Adrenal gland (tissue), 9 donors: ENCODE measurements at regions not wholly inside any gene's neighbourhood (a gene's known extent, or its start where the extent isn't known, plus 50 kb on each side); places are given as distances from the start of the nearest gene placed in this dataset.

ENCODE experiments used
- DNase-seq, 7 donors: peaks; one replicate each; pipeline ENCODE4 v3.0.0-alpha.2; 2019 to 2020
- H3K27ac ChIP-seq, 5 donors: fragments of 200-600 bp; sonication (generic) in 4 of 5; 1 replicate in 3 of 5; 2 replicates in 2 of 5; pipeline versions ENCODE4 v1.5.1 to v1.8.0; 2016 to 2020; ENCODE audit warnings: mild to moderate bottlenecking in 1 of 5
- H3K27me3 ChIP-seq: fragments of 200-600 bp; 2 replicates; pipeline ENCODE4 v1.8.0; 2021
- H3K36me3 ChIP-seq, 2 donors: fragments of 200-600 bp; replicated peaks in 1 of 2; 1 replicate in 1 of 2; 2 replicates in 1 of 2; pipeline versions ENCODE4 v1.5.1 to v1.8.0; 2018 to 2022
- H3K4me1 ChIP-seq, 2 donors: fragments of 200-600 bp; replicated peaks in 1 of 2; 1 replicate in 1 of 2; 2 replicates in 1 of 2; pipeline versions ENCODE4 v1.5.1 to v1.8.0; 2018 to 2021
- H3K4me3 ChIP-seq, 4 donors: fragments of 200-600 bp; sonication (generic) in 3 of 4; one replicate each; pipeline ENCODE4 v1.5.1; 2016 to 2018
- H3K9me3 ChIP-seq, 3 donors: fragments of 200-600 bp; sonication (generic) in 1 of 3; replicated peaks in 1 of 3; 1 replicate in 2 of 3; 2 replicates in 1 of 3; pipeline versions ENCODE4 v1.5.1 to v1.8.0; 2016 to 2021
- CTCF ChIP-seq, 6 experiments: fragments of 450-650 bp in 4 of 6; fragments of 200-600 bp in 2 of 6; sonication (generic) in 1 of 6; IDR thresholded peaks; 1 replicate in 5 of 6; 2 replicates in 1 of 6; pipeline versions ENCODE4 v1.5.1 to v1.8.0; 2016 to 2021; ENCODE audit warnings: antibody characterized with exemption in 6 of 6, mild to moderate bottlenecking in 2 of 6, moderate library complexity in 1 of 6
- POLR2A ChIP-seq, 2 donors: fragments of 450-650 bp; IDR thresholded peaks; one replicate each; pipeline ENCODE4 v1.6.1; 2017; ENCODE audit warnings: antibody characterized with exemption in 2 of 2, mild to moderate bottlenecking in 2 of 2, moderate library complexity in 1 of 2
- WGBS, 4 donors: extraction: QIAGEN DNeasy Blood & Tissue Kit in 2 of 4; methylation state at CpG; one replicate each; pipeline versions ENCODE4 v1.1.5 to v1.1.7; 2013 to 2017; 5-methylcytosine and 5-hydroxymethylcytosine counted together
- intact Hi-C, 2 donors: fragments of 100-400 bp; cut with DNase I; formaldehyde crosslinking; loops; one replicate each; pipeline versions ENCODE4 v1.14.1 to v1.15.0; 2022 to 2023
- donor health status: healthy with polysubstance abuse.
- donor health status: Bipolar disorder and iron deficiency.
- donor health status: DM: yes; HTN: yes; CAD: no.
- donor health status: DM: no; HTN: no; CAD: no.
- donor health status: DM: no; HTN: no; CAD: no.

- 57 to 77% (median 63%) methylated on average over 3 of the region's 3 CpGs for WGBS, 4 donors
- Histone ChIP-seq H3K36me3 (no peaks in the 10 kb centered on the region), H3K4me3 (no peak overlapping the region), H3K27ac (no peak overlapping the region), H3K4me1 (no peaks in the 10 kb centered on the region), H3K9me3 (no peaks in the 10 kb centered on the region), H3K27me3 (no peaks in the 10 kb centered on the region)
- TF ChIP-seq CTCF (IDR thresholded peaks at IDR 0.05) (no peak), POLR2A (IDR thresholded peaks at IDR 0.05) (no peak)
- intact Hi-C loops, result no loop called here
- DNase-seq, result no peak
Measured at GRCh38 chr1:194809215-194809614, 1622.8 kb upstream of the B3GALT2 start.

- no peaks in the 10 kb centered on the region for H3K9me3 ChIP-seq
- 38 to 68% (median 52%) methylated on average over 1 of the region's 1 CpG for WGBS, 4 donors
Measured at GRCh38 chr1:194807530-194808220, 1621.3 kb upstream of the B3GALT2 start.

GRCh38 chr1:194802572-194802971, 1616.2 kb upstream of the B3GALT2 start:
- Histone ChIP-seq H3K27me3 (no peaks in the 10 kb centered on the region), H3K9me3 (no peaks in the 10 kb centered on the region), H3K4me3 (no peak overlapping the region), H3K27ac (no peak overlapping the region), H3K36me3 (no peaks in the 10 kb centered on the region), H3K4me1 (no peaks in the 10 kb centered on the region)
- WGBS, 4 donors, result 21 to 31% (median 30%) methylated on average over 3 of the region's 3 CpGs
- TF ChIP-seq POLR2A (IDR thresholded peaks at IDR 0.05), result no peak
- TF ChIP-seq CTCF (IDR thresholded peaks at IDR 0.05), result no peak
- intact Hi-C loops, result no loop called here
- no peak for DNase-seq

More at GRCh38 chr1:194807530-194808220, 1621.3 kb upstream of the B3GALT2 start:
- Histone ChIP-seq H3K27me3 (no peaks in the 10 kb centered on the region), H3K27ac (no peak overlapping the region), H3K4me3 (no peak overlapping the region), H3K36me3 (no peaks in the 10 kb centered on the region), H3K4me1 (no peaks in the 10 kb centered on the region)
- intact Hi-C loops, result no loop called here
- TF ChIP-seq CTCF (IDR thresholded peaks at IDR 0.05) (no peak), POLR2A (IDR thresholded peaks at IDR 0.05) (no peak)
- DNase-seq, result no peak

- TF ChIP-seq CTCF (IDR thresholded peaks at IDR 0.05), result no peak
- no peak for TF ChIP-seq POLR2A (IDR thresholded peaks at IDR 0.05)
- intact Hi-C loops, result no loop called here
- Histone ChIP-seq H3K27ac (no peak overlapping the region), H3K36me3 (no peaks in the 10 kb centered on the region), H3K4me3 (no peak overlapping the region), H3K27me3 (no peaks in the 10 kb centered on the region), H3K9me3 (no peaks in the 10 kb centered on the region), H3K4me1 (no peaks in the 10 kb centered on the region)
- no peak for DNase-seq
- 69 to 76% (median 71%) methylated on average over 4 of the region's 4 CpGs for WGBS, 4 donors
Measured at GRCh38 chr1:194795917-194796593, 1609.6 kb upstream of the B3GALT2 start.
